HG03460 (cell line): ENCODE measurements at regions not wholly inside any gene's neighbourhood (a gene's known extent, or its start where the extent isn't known, plus 50 kb on each side); places are given as distances from the start of the nearest gene placed in this dataset.
"Not testable (repeated sequence)": the region's sequence is repeated elsewhere in the genome, so short reads cannot be mapped to it uniquely, and the experiment has no call there.

Experiments
- ATAC-seq: cut with Tn5 transposase; IDR thresholded peaks from one replicate; pipeline ENCODE4 v1.9.1; 2021; ENCODE audit not compliant: unreplicated experiment

GRCh38 chr5:39933061-39933460 lies 508.3 kb upstream of the DAB2 start:
- ATAC-seq, result no peak

DNA sequence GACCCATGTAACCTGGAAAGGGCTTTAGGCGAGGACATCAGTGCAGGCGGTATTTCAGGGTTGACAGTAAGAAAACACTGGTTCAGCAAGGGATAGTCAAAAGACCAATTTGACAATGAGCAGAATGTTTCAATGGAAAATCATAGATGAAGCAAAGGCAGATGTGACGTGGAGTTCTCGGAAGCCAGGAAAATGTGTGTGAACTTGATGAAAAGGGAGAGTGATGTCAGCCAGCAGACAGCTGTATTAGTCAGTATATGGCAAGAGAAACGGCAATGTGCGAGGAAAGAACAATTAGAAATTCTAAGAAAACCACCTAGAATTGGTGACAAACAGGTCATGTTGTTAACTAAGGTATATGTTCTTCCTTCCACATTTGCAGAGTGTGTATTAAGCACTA lies 503.9 kb upstream of the DAB2 start:
- ATAC-seq, result no peak

- no peak for ATAC-seq
These were observed 495.1 kb upstream of the DAB2 start for GRCh38 chr5:39919876-39920275.

- ATAC-seq, result no peak
These were observed 488.1 kb upstream of the DAB2 start for GRCh38 chr5:39912906-39913305.

DNA sequence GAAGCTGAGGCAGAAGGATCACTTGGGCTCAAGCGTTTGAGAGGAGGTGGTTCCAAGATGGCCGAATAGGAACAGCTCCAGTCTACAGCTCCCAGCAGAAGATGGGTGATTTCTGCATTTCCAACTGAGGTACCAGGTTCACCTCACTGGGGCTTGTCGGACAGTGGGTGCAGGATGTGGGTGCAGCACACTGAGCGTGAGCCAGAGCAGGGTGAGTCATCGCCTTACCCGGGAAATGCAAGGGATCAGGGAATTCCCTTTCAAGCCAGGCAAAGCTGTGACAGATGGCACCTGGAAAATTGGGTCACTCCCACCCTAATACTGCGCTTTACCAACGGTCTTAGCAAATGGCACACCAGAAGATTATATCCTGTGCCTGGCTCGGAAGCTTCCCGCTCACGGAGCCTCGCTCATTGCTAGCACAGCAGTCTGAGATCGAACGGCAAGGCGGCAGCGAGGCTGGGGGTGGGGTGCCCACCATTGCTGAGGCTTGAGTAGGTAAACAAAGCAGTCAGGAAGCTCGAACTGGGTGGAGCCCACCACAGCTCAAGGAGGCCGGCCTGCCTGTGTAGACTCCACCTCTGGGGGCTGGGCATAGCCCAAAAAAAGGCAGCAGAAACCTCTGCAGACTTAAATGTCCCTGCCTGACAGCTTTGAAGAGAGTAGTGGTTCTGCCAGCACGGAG lies 482.6 kb upstream of the DAB2 start:
- ATAC-seq, result not testable (repeated sequence)

DNA sequence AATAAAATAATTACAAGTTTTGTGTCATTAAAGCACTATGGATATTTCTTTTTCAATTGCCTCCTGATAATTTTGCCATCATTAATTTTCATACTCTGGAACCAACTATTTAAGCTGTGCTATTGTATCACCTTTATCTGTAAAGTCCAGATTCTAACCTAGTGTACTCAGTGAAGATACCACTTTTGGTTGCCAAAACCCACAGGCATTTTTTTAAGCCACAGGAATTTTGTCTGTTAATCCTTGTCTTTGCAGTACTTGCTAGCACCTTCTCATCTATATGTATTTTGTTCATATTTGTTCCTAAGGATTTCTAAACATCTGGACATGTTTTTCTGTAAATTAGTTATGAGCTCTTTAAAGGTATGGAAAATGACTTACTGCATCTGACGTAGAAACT lies 481.4 kb upstream of the DAB2 start:
- ATAC-seq, result no peak

DNA sequence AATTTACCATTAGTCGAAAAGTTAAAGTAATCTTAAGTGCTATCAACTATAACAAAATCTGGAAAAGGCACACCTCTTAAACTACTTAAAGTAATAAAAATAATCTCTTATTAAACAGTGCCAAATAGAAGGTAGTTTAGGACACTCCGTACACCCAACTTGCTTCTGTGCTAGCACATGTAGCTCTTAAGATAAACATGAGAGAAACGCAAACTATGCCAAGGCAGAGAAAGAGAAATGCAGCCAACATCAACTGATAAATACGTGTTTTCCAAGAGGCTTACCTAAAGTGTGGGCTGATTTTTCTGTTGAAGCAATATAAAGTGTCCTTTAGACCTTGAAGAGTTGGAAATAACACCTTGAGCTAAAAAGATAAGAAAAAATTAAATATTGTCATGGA lies 480.6 kb upstream of the DAB2 start:
- no peak for ATAC-seq

DNA sequence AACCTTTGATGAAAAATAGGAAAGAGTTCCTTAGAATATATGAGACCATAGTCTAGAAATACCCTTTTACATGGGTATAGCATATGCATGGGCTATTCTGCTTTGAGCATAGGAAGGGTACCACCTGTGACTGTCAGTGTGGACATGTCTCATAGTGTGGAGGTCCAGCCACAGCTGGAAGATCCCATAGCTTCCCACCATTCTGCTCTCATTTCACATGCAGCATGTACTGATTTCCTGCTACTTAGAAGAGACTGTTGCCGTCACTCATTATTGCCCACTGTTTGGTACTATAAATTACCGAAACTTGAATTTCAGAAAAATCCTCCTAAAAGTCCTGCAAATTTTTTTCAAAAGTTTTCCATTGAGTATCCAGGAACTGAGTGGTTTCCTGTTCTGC lies 477.8 kb upstream of the DAB2 start:
- no peak for ATAC-seq

DNA sequence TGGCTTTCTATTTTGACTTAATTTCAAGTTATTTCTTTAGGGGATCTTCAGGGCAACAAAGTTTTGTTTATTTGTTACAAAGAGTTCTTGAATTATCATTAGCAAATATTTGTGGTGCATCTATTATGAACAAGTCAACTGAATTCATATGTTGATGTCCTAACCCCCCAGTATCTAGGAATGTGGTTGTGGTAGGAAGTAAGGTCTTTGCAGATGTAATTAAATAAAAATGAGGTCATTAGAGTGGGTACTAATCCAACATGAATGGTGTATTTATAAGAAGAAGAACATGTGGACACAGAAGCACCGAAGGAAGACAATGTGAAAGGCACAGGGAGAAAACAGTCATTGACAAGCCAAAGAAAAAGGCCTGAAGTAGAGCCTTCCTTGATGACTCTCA lies 474.0 kb upstream of the DAB2 start:
- ATAC-seq, result no peak

DNA sequence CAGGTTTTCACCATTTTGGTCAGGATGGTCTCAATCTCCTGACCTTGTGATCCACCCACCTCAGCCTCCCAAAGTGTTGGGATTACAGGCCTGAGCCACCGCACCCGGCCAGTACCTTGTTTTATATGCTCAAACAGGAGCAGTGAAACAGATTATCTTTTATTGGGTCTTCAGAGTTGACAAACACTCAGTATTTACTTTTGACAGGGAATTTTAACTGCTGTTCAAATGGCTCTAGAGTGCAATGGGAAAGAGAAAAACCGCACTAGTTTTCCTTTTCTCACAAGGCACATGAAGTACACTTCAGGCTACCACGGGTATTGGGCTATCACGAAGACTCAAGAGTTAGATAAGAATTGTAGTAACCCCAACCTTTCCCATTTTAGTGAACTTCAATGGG lies 471.9 kb upstream of the DAB2 start:
- no peak for ATAC-seq

DNA sequence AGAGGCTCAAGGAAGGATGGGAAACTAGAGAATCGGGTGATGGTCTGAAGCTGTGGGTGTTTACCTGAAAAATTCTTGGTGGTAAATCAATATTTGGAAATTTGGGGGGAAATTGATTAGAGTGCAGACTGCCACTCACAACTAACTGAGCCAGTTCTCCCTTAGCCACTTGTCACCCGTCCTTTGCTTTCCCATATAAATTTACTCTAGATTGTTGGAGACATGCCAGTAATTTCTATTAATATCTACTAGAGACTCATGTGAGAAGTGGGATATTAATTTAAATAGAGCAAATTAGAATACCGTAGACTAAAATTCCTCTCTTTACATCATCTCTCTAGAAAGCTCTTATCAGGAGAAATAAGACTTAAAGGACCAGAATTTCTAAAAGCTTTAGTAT lies 471.3 kb upstream of the DAB2 start:
- ATAC-seq, result no peak

- ATAC-seq, result no peak
These were observed 467.9 kb upstream of the DAB2 start for GRCh38 chr5:39892708-39893107.

GRCh38 chr5:39891376-39891775 lies 466.6 kb upstream of the DAB2 start:
- no peak for ATAC-seq

GRCh38 chr5:39880985-39881384 lies 456.2 kb upstream of the DAB2 start:
- ATAC-seq, result no peak

DNA sequence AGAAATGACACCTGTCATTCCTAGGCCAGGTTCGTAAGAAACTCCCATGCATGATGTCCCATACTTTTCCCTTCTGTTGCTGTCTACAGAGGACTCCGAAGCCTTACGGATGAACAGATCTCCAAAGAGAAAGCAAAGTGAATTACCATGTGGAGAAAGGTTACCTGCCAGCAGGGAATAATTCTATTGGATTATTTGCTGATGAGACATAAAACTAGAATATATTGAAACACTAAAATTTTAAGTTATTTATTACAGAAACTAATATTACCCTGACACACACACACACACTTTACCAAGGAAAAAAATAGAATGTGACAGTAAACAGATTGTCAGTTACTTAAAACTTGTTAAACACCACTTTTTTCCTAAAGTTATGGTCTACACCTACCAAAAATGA lies 452.7 kb upstream of the DAB2 start:
- ATAC-seq, result no peak

DNA sequence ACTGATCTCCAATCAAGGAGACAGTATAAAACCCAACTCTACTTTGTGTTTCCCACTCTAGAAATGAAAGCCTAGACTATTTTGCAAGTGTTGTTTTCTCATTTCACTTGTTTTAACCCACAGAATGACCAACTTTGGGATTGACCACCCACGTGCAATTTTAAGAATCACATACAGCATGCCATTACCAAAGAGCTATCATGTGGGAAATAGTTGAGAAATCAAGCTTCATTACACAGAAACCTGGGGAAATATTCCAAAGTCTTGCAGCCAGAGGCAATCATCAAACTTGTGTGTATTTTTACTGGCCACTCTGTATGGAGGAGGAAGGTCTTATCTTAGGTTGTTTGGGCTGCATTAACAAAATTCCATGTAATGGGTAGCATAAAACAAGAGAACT lies 451.4 kb upstream of the DAB2 start:
- no peak for ATAC-seq

GRCh38 chr5:39870137-39870536 lies 445.4 kb upstream of the DAB2 start:
- no peak for ATAC-seq

DNA sequence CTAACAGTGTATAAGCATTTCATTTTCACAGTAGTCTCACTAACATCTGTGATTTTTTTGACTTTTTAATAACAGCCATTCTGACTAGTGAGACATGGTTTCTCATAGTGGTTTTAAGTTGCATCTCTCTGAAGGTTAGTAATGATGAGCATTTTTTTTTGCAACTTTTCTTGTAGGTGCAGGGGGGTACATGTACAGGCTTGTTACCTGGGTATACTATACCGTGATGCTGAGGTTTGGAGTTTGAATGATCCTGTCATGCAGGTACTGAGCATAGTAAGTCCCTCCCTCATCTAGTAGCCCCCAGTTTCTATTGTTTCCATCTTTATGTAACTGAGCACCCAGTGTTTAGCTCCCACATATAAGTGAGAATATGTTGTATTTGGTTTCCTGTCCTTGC lies 444.6 kb upstream of the DAB2 start:
- ATAC-seq, result no peak

GRCh38 chr5:39867923-39868322 lies 443.1 kb upstream of the DAB2 start:
- ATAC-seq, result no peak

GRCh38 chr5:39863926-39864552 lies 439.3 kb upstream of the DAB2 start:
- no peak for ATAC-seq

GRCh38 chr5:39857041-39857440 lies 432.3 kb upstream of the DAB2 start:
- no peak for ATAC-seq

DNA sequence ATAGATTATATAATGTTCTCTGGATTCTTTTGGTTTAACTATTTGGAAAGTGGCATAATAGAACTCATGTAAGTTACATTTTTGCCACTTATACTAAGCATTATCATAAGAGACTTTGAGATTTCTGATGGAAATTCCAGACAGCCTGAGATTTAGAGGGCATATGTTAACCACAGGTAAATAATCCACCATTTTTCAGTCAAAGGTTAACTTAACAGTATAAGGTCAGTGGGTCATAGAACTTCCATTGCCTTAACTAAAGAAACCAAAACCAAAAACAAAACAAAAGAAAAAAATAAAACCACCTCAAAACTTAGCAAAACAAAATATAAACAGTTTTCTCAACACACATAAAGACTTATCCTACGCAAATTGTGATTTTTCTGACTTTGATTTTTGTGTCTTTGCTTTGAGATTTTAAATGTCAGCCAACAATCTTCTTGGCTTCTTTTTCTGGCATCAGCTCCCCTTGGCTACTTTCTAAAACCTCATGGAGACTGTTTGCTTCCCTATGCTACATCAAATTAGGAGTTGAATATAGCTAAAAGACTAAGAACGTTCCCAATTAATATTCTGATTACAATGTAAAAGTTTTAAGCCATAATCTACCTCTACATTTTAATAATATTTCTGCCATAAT lies 430.1 kb upstream of the DAB2 start:
- no peak for ATAC-seq

GRCh38 chr5:39850291-39850690 lies 425.5 kb upstream of the DAB2 start:
- no peak for ATAC-seq
